ENCODE measurements at regions not wholly inside any gene's neighbourhood (a gene's known extent, or its start where the extent isn't known, plus 50 kb on each side); places are given as distances from the start of the nearest gene placed in this dataset.
"Not testable (repeated sequence)": the region's sequence is repeated elsewhere in the genome, so short reads cannot be mapped to it uniquely, and the experiment has no call there.

DNA sequence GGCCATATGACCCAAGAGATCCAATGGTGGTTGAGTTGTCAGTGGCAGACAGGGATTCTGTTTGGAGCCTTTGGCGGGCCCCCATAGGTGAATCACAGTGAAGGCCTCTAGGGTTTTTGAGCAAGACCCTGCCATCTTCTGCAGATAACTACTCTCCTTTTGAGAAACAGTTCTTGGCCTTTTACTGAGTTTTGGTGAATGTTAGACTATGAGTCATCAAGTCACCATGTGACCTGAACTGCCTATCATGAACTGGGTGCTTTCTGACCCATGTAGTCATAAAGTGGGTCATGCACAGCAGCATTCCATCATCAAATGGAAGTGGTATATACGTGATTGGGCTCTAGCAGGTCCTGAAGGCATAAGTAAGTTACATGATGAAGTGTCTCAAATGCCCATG lies 236.6 kb downstream of the TFAP2B start:
- TF ChIP-seq POLR2A, POLR2AphosphoS5 (IDR thresholded peaks at IDR 0.05): not testable (repeated sequence)
- TF ChIP-seq, protein P1, sequence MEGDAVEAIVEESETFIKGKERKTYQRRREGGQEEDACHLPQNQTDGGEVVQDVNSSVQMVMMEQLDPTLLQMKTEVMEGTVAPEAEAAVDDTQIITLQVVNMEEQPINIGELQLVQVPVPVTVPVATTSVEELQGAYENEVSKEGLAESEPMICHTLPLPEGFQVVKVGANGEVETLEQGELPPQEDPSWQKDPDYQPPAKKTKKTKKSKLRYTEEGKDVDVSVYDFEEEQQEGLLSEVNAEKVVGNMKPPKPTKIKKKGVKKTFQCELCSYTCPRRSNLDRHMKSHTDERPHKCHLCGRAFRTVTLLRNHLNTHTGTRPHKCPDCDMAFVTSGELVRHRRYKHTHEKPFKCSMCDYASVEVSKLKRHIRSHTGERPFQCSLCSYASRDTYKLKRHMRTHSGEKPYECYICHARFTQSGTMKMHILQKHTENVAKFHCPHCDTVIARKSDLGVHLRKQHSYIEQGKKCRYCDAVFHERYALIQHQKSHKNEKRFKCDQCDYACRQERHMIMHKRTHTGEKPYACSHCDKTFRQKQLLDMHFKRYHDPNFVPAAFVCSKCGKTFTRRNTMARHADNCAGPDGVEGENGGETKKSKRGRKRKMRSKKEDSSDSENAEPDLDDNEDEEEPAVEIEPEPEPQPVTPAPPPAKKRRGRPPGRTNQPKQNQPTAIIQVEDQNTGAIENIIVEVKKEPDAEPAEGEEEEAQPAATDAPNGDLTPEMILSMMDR (IDR thresholded peaks at IDR 0.05), result not testable (repeated sequence)

All from prostate gland (tissue), 2 donors.